NCI-H526 treated with DMSO at 0.1 percent for 48 hours (cell line): ENCODE measurements at regions not wholly inside any gene's neighbourhood (a gene's known extent, or its start where the extent isn't known, plus 50 kb on each side); places are given as distances from the start of the nearest gene placed in this dataset.

Experiments used
- DNase-seq: peaks from one replicate; lab custom pipeline; 2025; lab: John Stamatoyannopoulos, UW

DNA sequence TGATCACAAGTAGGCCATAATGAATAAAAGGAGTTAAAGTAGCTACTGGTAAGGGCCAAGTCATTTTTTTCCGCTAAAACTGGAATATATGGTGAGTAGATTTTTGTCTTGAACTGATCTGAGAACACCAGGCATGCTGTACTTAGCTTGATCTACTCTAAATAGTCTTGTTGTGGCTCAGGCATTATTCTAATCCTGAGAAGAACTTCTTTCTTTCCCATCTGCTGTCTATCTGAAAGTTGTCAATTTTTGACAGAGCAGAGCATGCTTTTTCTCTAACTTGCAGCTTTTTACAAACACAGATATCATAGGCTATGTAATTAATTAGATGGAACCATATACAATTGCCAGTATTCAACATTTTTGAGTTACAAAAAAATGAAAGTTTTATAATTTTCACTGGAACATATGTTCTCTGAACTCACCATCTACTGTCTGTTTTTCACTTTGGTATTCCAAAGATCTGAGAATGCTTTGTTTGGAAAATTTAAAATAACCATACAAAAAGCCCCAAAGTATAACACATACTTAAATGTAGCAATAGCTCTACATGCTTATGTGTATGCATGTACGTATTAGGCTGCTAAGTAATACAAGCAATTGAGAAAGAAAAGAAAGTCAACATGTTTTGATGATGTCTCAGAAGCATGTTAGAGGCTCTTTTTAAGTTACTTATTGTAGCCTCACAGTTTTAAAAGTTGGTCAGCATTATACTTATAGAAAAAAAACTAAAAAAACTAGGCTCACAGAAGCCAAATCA lies 542.7 kb upstream of the LUZP2 start:
- no peak for DNase-seq

DNA sequence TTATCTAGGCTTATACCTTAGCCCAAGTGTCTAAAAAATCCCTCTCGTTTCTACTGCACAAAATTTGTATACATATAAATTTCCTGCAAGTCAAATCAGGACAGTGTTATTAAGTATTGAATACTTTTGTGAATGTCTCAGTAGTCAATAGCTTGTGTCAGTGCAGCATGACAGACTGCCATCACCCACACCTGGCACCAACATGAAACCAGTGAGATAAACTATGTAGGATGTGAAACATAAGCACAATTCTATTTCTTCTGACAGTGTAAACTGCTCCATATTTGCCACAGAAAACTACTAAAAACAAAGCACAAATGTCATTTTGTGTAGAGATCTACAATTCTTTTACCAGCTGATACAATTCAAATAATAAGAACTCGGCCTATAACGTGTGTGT lies 542.1 kb upstream of the LUZP2 start:
- no peak for DNase-seq

GRCh38 chr11:23956586-23956985 lies 540.3 kb upstream of the LUZP2 start:
- no peak for DNase-seq

GRCh38 chr11:23957314-23957713 lies 539.5 kb upstream of the LUZP2 start:
- no peak for DNase-seq

DNA sequence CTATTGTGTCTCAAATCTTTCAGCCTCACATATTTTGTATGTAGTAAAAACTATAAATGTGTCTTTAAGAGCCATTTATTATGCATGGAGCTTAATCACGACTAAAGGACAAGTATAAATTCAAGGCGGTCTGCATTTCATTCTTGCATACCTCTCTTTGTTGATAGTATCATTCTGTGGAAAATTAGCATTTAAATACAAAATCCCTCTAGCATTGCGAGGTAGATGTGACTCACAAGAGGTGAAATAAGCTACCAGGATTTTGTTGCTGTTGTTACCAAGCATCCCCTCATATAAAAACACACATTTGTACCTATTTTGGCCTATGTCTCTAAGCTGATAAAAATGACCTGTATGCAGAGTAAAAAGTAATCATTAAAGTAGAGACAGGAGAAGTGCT lies 537.4 kb upstream of the LUZP2 start:
- no peak for DNase-seq

DNA sequence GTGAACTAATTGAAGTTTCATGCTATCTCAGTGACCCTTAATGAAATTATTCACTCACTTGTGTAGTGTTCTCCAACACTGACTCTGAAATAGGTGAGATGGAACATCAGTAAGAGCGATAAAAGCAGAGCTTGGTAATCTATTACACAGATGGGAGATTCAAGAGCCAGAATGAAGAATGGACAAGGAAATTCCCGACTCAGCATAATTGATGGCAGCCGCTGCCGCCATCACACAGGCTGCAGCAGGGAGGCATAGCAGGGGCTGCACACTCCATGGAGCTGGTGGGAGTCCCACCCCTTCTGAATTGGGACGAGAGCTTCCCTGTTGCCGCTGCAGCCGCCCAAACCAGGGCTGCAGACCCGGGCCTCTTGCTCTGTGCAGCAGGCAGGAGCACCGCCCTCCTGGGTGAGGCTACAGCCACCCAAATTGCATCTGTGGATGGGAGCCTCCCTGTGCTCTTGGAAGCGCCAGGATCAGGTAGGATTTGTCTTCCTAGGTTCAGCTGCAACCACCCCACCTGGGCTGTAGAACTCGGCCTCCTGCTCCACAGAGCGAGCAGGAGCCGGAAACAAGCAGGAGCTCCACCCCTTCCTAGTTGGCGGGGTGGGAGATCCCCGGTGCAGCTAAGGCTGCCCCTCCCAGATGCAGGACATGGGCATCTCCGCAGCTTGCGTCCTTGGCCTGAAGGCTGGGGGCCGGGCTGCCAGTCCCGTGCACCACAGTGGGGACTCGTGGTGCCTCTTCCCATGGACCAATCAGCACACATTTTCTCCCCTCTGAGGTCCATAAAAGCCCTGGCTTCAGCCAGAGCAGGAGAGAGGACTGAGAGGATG lies 535.1 kb upstream of the LUZP2 start:
- no peak for DNase-seq

DNA sequence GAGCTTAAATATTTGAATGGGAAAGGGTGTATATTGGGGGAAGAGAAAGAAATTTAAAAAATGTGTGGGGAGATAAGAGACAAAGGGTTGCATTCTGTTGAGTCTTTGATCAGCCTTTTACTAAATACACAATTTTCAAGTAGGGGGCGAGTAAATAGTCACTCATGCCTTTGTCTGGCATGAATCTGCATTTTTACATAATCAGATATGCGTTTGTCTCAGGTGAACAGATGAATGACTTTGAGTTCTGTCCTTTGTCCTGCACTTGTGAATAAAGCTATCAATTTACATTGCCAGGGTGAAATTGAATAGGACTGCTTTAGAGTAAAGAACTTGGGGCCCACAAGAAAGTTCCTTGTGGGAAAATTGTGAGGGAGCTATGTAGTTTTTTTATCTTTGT lies 523.6 kb upstream of the LUZP2 start:
- no peak for DNase-seq

GRCh38 chr11:23974051-23974450 lies 522.8 kb upstream of the LUZP2 start:
- DNase-seq: no peak

GRCh38 chr11:23974601-23975000 lies 522.3 kb upstream of the LUZP2 start:
- DNase-seq: no peak

DNA sequence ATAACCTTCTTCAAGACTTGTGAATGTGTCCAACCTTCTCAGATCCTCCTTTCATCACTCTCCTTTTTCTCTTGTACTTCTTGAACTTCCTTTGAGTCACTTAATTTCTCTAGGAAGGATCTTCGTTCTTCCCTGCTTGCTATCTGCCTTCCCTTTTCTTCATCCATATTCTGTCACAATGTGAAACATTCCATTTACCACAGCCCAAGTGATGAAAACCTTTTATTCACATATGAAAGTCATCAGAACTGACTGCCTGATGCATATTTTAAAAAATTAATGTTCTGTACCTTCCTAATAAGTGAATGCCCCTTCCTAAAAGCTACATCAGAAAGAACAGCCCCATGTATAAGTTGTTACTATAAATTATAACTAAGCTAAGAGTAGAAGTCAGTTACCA lies 520.4 kb upstream of the LUZP2 start:
- DNase-seq: no peak

DNA sequence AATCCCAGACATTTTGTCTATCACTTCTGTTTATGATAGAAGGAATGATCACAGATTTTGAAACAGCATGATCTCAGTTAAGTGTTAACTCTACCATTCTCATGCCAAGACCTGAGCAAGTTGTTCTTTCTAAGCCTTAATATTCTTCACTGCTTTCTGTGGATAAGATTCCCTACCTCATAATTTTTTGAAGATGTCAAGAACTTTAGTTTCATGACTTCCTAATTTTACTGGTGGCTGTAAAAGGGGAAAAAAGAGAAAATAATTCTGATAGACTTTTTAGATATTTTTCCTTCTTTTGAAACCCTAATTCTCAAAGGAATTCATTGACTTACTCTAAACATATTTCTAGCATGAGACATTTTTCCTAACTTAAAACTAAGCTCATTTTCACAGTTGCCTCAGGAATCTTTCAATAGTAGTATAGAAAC lies 520.0 kb upstream of the LUZP2 start:
- no peak for DNase-seq

- DNase-seq: no peak
Observed at GRCh38 chr11:23988381-23989006, 508.4 kb upstream of the LUZP2 start.

DNA sequence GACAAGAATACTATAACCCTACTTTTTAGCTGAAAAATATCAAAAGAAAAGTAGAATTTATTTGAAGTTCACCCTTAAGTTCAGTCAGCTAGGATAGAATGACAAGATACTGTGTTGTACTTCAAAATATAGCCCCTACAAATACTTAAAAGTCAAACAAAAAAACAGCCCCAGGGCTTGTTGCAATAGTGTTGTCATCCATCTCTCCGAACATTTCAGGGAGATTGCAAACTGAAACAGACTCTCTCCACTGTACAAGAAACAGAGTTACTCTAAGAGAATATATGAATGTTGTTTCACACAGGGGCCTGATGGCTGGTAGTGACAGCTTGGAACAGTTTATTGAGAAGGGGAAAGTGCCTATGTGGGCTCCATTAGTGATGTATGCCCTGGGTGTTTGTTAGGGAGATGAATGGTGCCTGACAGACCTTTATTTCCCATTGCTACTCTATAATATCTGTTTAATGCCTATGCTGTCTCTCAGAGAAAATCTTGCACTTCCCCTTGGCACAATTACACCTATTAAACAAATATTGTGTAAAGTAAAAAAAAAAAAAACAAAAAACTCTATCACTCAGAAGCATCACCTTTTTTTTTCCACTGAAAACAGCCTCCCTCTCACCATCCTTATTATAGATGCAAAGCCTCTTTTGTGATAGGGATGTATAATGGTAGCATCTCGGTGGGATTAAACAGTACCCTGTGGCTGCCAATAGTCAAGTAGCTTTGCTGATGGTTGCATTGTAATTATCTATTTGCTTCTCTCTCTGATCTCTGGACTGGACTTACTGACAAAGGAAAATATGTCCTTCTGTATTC lies 506.3 kb upstream of the LUZP2 start:
- DNase-seq: no peak

GRCh38 chr11:23991165-23991539 lies 505.7 kb upstream of the LUZP2 start:
- no peak for DNase-seq

GRCh38 chr11:23995891-23996290 lies 501.0 kb upstream of the LUZP2 start:
- no peak for DNase-seq

- DNase-seq: no peak
Observed at GRCh38 chr11:23997356-23997755, 499.5 kb upstream of the LUZP2 start.

- no peak for DNase-seq
Observed at GRCh38 chr11:24005202-24005876, 491.5 kb upstream of the LUZP2 start.

DNA sequence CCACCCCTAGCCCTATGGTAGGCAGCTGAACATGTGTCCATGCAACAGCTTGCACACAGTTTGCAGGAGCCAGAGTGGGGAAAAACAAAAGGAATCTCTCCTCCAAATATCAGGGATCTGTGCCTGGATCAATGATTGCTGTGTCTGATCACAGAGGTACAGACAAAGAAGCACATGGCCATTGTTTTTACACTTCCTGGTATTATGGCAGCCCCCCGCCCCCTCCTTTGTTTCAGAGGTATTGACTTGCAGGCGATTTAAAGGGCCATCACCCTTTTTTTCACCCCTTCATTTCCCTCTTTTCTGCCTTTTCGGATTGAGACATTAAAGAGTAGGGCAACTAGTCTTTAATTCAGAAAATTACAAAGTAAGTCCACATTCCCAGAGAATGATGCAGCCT lies 453.0 kb upstream of the LUZP2 start:
- DNase-seq: no peak

DNA sequence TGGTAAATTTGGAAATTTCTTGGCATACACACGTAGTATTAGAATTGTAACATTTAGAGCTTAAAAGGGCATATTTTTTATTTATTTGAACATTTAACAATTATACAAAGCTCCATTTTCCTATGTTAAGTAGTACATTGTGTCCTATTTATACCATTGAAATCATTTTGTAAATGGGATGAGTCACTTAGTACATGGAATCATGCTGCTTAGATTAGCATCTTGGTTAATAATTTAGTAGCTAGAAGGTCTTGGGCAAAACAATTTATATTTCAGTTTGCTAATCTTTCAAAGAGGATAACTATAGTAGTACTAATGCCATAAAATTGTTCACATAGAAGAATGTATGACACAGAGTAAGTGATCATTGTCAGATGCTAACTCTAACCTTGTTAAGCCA lies 450.1 kb upstream of the LUZP2 start:
- no peak for DNase-seq

DNA sequence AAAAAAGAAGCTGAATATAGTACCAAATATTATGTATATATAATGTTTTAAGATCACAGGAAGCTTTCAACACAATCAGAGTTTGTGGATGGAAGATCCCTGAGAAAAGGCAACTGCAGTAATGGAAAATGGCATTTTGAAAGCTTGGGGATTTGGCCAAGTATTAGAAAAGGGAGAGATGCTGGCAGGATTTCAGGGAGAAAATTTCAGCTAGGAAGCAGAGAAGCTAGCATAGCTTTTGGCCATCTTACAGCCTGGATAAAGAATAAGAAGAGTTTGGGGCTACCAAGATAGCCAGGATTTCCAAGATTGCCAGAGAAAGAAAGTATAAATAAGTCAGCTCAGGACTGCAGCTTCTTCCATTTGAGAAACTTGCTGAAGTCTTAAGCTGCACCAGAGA lies 440.8 kb upstream of the LUZP2 start:
- DNase-seq: no peak

GRCh38 chr11:24060125-24060524 lies 436.7 kb upstream of the LUZP2 start:
- DNase-seq: no peak
